ENCODE measurements at regions not wholly inside any gene's neighbourhood (a gene's known extent, or its start where the extent isn't known, plus 50 kb on each side); places are given as distances from the start of the nearest gene placed in this dataset.
"Not testable (repeated sequence)": the region's sequence is repeated elsewhere in the genome, so short reads cannot be mapped to it uniquely, and the experiment has no call there.

DNA sequence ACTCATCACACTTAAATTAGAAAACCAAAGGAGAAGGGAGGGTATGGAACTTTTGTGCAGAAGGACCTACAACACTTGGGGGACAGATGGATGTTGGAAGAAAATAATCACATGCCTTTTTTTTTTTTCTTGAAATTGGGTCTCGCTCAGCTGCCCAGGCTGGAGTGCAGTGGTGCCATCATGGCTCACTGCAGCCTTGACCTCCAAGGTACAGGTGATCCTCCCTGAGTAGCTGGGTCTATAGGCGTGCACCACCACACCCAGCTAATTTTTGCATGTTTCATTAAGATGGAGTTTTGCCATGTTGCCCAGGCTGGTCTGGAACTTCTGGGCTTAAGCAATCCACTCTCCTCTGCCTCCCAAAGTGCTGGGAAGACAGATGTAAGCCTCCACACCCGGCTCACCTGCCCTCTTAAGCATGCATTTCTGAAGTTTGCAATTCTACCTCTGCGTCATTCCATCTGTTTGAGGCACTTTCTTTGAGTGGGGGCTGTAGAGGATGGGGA is 370.8 kb upstream of the JARID2 start:
- no peak for DNase-seq

DNA sequence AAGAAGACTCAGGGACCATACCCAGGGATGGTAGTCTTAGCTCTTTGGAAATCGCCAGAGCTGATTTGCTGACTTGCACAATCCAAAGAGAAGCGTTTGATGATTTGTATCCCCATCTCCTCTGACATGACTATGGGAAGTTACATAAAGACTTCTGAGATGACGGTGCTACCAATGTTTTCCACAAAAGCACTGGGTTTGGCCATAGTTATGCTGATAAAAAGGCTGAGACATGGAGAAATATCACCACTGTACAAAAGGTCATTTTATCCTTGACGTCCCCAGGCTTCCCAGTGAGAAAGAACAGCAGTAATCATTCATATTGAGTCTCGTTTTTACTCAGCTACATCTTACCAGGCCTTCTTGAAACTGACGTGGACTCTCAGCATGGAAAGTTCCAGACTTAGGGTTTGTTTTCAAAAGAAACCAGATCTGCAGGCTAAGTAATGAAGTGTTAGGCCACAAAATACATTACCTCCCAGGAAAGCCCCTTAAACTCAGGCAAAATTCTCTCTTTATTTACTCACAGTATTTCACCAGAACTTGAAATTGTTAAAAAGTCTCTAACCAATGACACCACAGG is 370.3 kb upstream of the JARID2 start:
- no peak for DNase-seq

DNA sequence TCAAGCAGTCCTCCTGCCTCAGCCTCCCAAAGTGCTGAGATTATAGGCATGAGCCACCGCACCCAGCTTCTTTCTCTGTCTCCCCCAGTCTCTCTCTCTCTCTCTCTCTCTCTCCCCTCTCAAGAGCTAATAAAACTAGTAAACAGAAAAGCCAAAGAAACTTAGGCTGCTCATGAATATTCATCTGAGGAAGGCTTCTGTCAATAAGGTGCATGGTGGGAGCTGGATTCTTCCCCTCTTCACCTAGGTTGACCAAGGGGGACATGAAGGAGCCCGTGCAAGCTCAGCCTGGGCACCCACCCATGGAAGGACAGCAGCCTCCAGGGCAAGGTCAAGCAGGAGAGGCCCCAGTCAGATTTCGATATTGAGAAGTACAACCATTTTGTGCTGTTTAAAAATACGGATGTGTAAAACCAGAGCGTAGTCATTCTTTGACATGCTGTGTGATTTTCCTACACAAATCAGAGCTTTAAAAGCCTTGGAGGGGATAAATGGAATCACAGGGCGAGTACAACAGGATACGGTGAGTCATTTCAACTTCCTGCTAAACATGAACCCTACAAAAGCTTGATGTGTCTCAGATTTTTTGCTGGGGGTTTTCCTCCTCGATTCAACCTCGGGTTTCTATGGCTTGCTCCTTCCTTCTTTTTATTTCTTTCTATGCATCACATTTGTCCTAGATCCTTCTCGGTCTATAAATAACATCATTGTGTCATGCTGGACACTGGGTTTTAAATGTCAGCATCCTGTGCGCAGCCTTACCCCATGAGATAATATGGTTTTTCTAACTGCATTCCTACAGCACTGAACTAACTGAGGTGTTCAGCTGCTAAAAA is 368.9 kb upstream of the JARID2 start:
- peak; percentile 82 for DNase-seq

DNA sequence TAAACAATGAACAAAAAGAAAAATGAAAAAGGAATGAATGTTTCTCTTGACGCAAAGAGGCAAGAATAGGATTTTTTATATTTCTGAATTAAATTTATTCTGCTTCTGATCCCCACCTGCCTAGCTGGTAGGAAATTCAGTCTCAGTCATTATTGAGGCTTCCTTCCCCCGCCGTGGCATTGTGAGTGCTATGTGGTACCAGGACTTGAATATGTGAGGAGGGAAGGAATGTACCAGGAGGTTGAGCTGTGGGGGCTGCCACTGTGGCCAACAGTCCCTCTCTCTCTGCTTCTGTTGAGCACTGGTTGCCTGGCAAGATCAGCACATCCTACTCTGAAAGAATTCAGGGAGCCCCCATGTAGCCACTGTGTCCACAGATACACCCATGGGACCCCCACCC is 368.1 kb upstream of the JARID2 start:
- DNase-seq: no peak

DNA sequence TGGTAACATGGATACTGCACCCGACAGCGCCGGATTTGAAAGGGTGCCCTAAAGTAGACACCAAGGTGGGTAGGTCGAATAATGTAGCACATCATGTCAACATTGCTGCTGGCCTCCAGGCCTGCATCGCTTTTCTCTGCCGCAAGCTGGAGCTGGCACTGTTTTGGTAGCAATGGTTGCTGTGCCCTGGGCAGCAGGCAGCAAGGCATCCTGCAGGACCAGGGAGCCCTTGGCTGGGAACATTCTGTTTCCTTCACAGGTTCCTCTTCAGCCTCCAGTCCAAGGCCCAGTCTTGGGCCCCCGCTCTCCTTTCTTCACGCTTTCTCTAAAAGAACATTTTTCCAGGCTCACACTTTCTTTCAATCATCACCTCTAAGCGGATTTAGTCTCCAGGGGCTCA is 365.8 kb upstream of the JARID2 start:
- no peak for DNase-seq

DNA sequence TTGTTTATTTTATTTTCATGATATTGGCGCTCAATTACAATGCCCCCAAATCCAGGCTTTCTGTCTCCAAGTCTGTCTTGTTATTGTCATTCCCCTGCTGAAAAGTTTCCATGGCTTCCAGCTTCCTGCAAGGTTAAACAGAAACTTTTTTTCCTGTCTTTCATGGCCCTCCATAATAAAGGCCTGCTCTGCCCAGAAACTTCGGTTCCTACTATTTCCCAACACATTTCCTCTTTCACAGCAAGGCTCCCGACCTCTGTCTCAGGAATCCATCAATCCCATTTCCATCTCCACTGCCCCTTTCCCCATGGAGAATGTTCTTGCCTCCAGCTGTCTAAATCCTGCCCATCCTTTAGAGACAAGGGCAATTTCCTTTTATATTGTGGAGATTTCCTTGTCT is 365.2 kb upstream of the JARID2 start:
- no peak for DNase-seq

DNA sequence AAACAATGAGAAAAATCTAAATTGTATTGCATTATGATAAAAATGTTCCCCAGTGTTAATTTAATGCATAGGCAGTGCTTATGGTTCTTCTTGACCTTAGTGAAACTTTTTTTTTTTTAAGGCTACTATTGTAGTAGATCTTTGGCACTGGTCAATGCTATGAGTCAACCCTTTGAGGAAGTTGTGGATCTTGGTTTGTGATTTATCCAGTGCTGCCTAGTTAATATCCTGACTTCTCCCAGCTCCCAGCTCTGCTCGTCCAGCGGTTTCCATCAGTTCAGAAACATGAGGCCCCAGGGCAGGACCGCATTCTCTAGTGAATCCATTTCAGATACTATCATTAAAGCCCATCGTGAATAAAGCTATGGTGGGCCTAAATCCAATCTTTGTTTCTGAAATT is 364.5 kb upstream of the JARID2 start:
- peak; percentile 75 for DNase-seq

DNA sequence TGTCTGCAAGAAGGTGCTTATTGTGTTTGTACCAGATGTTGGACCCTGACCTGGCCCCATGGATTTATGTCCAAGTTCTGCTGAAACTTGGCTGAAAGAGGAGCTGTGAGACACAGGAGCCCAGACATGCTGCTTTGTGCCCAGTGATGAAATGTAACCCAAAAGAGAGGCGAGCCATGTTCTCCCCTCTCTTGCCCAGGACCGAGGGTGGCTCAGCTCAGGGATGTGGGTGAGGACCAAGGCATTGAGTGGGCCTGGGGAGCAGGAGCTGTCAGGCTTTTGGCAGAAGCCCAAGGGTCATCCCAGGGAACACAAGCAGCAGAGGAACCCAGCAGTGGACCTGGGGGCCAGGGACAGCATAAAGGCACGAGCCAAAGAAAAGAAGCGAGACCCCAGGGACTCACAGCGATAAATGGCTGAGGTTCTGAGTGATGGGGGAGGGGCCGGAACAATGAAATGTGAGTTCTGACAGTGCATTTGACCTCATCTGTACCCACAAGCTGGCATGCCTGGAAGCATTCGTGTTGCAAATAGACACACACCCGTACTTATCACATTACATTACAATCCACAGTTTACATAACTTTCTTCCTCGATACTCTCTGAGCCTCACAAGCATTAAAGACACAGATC is 363.4 kb upstream of the JARID2 start:
- DNase-seq: no peak

DNA sequence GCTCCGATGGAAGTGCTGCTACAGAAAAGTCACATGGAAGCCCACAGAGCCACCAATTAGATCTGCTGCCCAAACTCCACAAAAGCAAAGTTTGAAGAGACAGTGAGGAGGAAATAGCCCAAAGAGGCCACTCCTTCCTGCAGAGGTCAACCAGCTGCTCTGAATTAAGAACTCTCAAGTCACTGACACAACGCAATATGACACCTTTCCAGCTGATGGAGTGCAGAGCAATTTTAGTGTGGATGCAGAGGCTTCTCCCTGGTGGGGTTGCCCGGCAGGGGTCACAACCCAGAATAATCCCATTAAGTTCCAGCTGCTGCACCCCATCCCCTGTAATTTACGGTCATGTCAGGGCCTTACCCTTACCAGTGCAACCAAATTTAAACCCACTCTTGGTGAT is 361.9 kb upstream of the JARID2 start:
- peak; percentile 64 for DNase-seq

DNA sequence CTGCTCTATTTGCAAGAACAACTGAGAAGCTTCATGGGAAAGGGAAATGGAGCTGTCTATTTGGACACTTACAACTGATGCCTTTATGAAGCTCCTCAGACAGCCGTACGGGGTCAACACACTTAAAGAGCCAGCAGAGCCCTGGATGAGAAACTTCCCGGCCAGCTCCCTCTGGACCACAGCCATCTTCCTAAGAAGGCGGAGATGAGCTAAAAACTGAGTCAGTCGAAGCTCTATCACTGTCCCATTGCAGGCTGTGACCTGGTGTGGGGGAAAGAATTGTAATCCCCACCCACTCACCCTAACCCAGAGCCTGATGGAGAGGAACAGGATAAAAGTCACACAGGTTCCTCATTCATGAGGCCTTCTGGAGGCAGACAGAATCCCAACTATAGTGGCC is 360.4 kb upstream of the JARID2 start:
- DNase-seq: no peak

DNA sequence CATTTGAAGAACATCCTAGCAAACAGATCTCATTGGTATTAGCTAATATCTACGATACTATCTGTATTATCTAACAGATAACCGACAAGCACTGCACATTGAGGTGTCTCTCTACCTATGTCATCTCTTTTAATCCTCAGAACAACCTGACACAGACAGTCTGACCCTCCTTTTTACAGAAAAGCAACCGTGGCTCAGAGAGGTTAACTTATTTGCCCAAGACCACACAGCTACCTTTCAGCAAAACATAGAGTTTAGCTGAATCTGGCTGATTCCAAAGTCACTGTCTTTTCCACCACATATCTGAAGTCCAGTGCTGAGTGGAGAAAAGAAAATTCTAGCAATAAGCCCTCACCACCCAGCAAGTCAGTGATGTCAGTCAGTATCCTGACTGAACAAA is 358.7 kb upstream of the JARID2 start:
- DNase-seq: no peak

DNA sequence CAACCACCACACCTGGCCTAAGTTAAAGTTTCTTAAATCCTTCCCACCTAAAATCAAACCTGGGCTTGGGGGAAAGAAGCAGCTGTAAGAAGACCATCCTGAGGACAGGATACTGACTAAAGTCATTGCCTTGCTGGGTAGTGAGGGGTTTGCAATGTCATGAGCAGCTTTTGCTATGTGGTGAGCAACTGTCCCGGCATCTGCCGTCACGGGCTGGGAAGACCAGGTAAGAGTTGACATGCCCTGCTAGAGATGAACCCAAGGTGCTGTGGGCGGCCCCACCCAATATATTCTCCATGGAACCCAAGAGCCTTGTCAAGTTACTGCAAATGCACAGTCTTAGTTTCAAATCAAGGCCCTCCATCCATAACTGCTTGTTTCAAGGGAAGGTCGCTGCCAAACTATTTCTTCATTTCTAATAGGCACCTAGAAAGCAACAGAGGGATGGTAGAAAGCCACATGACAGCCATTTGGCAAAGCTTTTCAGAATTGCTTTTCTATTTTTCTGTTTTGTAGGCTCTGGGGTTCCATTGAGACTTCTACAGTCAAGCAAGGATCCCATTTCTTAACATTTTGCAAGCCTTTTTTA is 357.8 kb upstream of the JARID2 start:
- no peak for DNase-seq

DNA sequence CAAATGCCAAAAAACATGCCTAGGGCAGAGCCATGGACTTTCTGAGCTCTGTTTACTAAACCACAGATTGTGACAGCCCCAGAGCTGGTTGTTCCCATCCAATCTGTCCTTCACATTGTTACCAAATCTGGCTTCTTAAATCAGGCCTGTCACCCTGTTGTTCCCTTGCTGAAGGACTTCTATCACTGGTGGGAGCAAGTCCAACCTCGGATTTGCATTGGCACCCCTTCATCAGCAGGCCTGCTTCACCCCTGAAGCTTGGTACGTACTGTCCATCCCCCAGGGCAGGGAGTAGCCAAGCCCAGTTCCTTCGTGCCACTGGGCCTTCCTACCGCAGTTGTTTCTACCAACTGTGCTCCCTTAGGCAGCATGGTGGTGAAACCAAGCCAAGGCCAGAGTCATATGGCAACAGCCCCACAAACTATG is 357.3 kb upstream of the JARID2 start:
- DNase-seq: no peak

DNA sequence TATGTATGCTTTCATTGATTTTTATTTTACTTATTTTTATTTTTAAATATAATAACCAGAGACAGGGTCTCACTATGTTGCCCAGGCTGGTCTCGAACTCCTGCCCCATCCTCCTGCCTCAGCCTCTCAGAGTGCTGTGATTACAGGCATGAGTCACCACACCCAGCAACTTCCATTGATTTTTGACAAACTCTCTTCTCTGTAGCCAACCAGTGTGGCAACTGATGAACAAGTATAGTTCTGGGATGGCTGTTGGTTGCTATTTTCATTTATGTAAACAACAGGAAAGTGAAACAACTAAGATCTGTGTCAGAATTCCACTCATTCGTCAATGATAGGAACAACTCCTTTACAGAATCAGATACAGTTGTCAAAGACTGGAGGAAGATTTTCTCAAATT is 356.7 kb upstream of the JARID2 start:
- DNase-seq: no peak

DNA sequence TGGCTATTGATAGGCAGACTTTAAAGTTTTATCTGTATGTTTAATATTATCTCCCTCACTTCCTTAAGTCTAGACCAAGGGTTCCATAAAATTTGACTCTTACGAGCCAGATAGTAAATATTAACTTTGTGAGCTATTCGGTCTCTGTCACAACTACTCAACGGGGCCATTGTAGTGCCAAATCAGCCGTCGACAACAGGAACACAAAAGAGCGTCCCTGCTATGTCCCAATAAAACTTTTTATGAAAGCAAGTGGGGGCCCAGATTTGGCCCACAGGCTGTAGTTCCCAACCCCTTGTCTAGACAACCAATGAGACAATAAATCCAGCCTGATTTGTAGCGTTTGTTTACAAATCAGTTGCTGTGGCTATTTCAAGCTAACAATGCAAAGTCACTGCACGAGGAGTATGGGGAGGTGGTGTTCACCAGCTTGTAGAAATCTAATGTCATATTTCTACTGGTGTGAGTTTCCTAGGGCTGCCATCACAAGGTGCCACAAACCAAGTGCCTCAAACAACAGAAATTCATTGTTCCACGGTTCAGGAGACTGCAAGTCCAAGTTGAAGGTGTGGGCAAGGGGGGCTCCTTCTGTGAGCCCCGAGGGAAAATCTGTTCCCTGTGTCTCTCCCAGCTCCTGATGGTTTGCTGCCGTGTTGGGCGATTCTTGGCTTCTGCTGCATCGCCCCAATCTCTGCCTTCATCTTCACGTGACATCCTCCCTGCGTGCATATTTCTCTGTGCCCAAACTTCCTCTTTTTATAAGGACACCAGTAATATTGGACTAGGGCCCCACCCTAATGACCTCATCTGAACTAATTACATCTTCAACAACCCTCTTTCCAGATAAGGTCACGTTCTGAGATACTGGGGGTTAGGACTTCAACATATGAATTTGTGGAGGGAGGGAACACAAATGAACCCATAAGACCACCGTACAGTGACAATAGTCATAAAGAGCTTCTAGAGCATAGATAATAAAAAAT is 356.0 kb upstream of the JARID2 start:
- no peak for DNase-seq

DNA sequence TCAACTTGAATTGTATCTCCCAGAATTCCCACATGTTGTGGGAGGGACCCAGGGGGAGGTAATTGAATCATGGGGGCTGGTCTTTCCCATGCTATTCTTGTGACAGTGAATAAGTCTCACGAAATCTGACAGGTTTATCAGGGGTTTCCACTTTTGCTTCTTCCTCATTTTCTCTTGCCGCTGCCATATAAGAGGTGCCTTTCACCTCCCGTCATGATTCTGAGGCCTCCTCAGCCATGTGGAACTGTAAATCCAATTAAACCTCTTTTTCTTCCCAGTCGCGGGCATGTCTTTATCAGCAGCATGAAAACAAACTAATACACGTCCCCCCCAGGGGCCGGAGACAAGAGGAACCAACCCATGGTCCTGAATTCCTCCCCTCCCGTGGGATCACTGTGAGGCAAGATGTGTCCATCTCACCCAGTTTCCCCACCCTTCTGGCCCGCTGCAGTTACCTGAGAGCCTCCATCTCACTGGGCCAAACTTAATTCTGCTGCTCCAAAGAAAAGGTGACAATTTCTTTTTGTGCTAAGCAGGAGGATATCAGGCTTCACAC is 354.0 kb upstream of the JARID2 start:
- DNase-seq: not testable (repeated sequence)

DNA sequence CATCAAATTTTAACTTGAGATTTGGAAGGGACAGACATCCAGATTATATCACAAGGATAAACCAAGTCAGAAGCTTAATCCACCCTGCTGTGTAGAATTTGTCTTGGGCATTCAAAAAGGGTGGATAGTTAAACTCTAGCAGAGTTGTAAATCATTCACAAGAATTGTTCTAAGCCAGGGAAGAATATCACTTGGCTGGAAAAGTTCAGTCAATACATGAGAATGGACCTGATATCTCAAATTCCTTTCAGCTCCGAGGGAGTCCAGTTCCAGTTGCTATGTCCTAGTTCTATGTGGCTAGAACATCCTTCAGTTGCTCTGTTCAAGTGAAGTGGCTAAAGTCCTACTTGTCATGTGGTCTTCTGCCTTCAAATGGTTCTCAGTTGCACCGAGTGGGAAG is 351.8 kb upstream of the JARID2 start:
- no peak for DNase-seq

DNA sequence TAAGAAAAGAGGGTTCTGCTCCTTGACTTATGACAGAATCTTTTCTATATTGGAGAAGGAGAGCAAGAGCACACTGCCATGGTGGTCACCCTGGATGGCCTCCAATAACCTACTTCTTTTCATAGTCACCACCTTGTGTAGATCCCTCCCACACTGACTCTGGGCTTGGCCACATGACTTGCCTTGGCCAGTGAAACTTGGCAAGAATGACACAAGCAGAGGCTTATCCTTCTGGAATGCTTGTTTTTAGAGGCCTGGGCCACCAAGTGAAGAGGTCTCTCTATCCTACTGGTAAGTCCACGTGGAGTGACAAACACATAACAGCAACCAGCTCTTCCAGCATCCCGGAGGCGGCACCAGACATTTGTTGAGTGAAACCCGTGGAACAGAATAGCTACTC is 349.4 kb upstream of the JARID2 start:
- DNase-seq: no peak

DNA sequence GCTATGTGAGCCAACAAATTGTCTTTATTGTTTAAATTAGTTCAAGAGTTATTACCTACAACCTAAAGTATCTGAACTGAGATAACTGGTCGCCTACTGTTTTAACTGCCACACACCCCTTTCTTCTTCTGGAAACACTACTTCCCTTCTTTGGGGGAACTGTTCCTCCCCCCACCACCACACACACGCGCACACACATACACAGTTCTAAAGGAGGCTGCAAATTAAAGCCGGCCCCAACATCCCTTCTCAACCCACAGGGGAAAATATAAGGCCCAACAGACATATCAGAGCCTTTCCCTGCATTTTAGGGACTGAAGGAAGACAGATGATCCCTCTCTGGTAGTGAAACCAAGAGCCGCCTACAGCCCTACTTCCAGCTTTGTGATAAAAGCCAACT is 348.0 kb upstream of the JARID2 start:
- DNase-seq: no peak

DNA sequence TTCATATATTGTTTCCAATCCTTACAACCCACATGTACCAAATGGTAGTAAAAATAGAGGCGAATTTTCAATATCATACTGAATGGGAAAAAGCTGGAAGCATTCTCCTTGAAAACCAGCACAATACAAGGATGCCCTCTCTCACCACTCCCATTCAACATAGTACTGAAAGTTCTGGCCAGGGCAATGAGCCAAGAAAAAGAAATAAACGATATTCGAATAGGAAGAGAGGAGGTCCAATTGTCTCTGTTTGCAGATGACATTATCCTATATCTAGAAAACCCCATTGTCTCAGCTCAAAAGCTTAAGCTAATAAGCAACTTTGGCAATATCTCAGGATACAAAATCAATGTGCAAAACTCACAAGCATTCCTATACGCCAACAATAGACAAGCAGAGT is 346.4 kb upstream of the JARID2 start:
- not testable (repeated sequence) for DNase-seq

DNA sequence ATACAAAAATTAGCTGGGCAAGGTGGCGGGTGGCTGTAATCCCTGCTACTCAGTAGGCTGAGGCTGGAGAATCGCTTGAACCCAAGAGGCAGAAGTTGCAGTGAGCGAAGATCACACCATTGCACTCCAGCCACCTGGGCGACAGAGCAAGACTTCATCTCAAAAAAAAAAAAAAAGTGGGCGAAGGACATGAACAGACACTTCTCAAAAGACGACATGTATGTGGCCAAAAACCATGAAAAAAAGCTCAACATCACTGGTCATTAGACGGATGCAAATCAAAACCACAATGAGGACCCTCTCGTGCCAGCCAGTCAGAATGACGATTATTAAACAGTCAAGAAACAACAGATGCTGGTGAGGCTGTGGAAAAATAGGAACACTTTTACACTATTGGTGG is 344.9 kb upstream of the JARID2 start:
- DNase-seq: no peak

Measured in fibroblast of upper back skin (primary cell).